Breast epithelium (tissue), 3 donors: ENCODE measurements at regions not wholly inside any gene's neighbourhood (a gene's known extent, or its start where the extent isn't known, plus 50 kb on each side); places are given as distances from the start of the nearest gene placed in this dataset.

Source experiments
- CTCF ChIP-seq, 3 donors: fragments of 450-650 bp; IDR thresholded peaks; one replicate each; pipeline ENCODE4 v1.5.1; 2016 to 2017; ENCODE audit warnings: antibody characterized with exemption in 3 of 3, mild to moderate bottlenecking in 3 of 3, moderate library complexity in 3 of 3
- POLR2A ChIP-seq: fragments of 450-650 bp; IDR thresholded peaks from one replicate; pipeline ENCODE4 v1.6.1; 2016; ENCODE audit warnings: antibody characterized with exemption, mild to moderate bottlenecking, moderate library complexity
- POLR2AphosphoS5 ChIP-seq, 3 donors: sonication (generic); formaldehyde crosslinking; IDR thresholded peaks; one replicate each; pipeline ENCODE4 v1.6.1; 2017; ENCODE audit warnings: antibody characterized with exemption in 3 of 3

DNA sequence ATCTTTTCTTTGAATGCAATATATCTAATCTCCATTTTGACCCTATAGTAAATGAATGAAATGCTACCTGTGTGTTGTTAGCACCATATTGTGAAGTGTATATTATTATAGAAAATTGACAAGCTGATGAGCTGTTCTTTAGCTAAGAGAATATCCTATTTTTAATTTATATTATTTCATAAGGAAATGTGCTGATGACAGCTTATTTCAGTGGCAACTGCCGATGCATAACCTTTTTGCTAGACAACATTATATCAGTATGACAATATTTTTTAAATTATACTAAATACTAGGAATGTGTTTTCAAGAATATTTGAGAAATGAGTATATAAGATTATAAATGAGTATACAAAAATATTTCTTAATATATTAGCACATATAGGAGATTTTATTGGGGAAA lies 573.1 kb downstream of the ZNF608 start:
- no peak for TF ChIP-seq POLR2A
- TF ChIP-seq CTCF (IDR thresholded peaks at IDR 0.05) = no peak
- TF ChIP-seq POLR2AphosphoS5 (IDR thresholded peaks at IDR 0.05) = no peak
